ENCODE measurements at regions not wholly inside any gene's neighbourhood (a gene's known extent, or its start where the extent isn't known, plus 50 kb on each side); places are given as distances from the start of the nearest gene placed in this dataset.

DNA sequence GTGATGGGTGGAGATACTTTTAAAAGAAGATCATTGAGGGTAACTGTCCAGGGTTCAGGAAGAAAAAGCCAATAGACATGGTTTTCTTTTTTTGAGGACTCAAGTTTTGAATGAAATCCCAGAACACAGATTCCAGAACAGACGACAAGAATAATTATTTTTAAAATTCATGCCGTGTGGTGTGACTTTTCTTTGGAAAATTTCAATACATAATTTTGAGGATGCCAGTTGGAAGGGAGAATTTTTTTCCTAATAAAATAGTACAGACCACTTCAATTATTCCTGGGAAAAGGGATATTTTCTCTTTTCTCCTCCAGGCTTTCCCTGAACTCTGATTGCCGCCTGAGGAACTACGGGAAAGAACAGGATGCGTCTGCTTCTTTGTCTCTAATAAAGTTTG is 951.4 kb downstream of the KCNMA1 start:
- no peaks in the 10 kb centered on the region for H3K4me1 ChIP-seq (ENCODE audit: control insufficient read depth in 4 of 4, insufficient read depth in 4 of 4, low read length in 3 of 4)
- no peaks in the 10 kb centered on the region for H3K36me3 ChIP-seq (ENCODE audit: control insufficient read depth in 4 of 4, insufficient read depth in 3 of 4, low read depth in 1 of 4, low read length in 3 of 4)
- H3K4me3 ChIP-seq (ENCODE audit: low read depth in 1 of 3, low read length in 3 of 3) = no peak overlapping the region
- peaks cover 0 to 6% (median 2%) of the 10 kb centered on the region in 4 donors for H3K9me3 ChIP-seq (ENCODE audit: control insufficient read depth in 4 of 4, low read length in 3 of 4)
- DNase-seq (ENCODE audit: low spot score) = no peak
- 79% methylated on average over 5 of the region's 5 CpGs for WGBS
- no peaks in the 10 kb centered on the region for H3K27me3 ChIP-seq (ENCODE audit: control insufficient read depth in 4 of 4, insufficient read depth in 4 of 4, low read length in 3 of 4)
- no peak overlapping the region for H3K27ac ChIP-seq (ENCODE audit: low read depth in 1 of 2, low read length in 2 of 2)
- TF ChIP-seq YY1 (IDR thresholded peaks at IDR 0.05) = no peak
- no peak for TF ChIP-seq EGR1 (IDR thresholded peaks at IDR 0.05; ENCODE audit: low read depth in 2 of 2)
- TF ChIP-seq RXRA (IDR thresholded peaks at IDR 0.05) = no peak
- no peak for TF ChIP-seq HNF4A (conservative IDR thresholded peaks at IDR 0.05)
- TF ChIP-seq FOXA2 (IDR thresholded peaks at IDR 0.05) = no peak
- no peak overlapping the region for H3K9ac ChIP-seq (ENCODE audit: low read depth in 1 of 2, low read length in 2 of 2)

GRCh38 chr10:76684968-76685367 is 952.6 kb downstream of the KCNMA1 start:
- Histone ChIP-seq H3K9me3 (ENCODE audit: control insufficient read depth in 4 of 4, low read length in 3 of 4) (peaks cover 0 to 6% (median 2%) of the 10 kb centered on the region in 4 donors), H3K36me3 (ENCODE audit: control insufficient read depth in 4 of 4, insufficient read depth in 3 of 4, low read depth in 1 of 4, low read length in 3 of 4) (no peaks in the 10 kb centered on the region), H3K4me1 (ENCODE audit: control insufficient read depth in 4 of 4, insufficient read depth in 4 of 4, low read length in 3 of 4) (no peaks in the 10 kb centered on the region), H3K9ac (ENCODE audit: low read depth in 1 of 2, low read length in 2 of 2) (no peak overlapping the region), H3K27me3 (ENCODE audit: control insufficient read depth in 4 of 4, insufficient read depth in 4 of 4, low read length in 3 of 4) (no peaks in the 10 kb centered on the region), H3K27ac (ENCODE audit: low read depth in 1 of 2, low read length in 2 of 2) (no peak overlapping the region), H3K4me3 (ENCODE audit: low read depth in 1 of 3, low read length in 3 of 3) (no peak overlapping the region)
- DNase-seq (ENCODE audit: low spot score) = no peak
- WGBS = 83% methylated on average over 5 of the region's 5 CpGs
- TF ChIP-seq FOXA1 (IDR thresholded peaks at IDR 0.05) (no peak), HNF4G (IDR thresholded peaks at IDR 0.05) (no peak), TAF1 (conservative IDR thresholded peaks at IDR 0.05) (no peak), RAD21 (IDR thresholded peaks at IDR 0.05) (no peak), RXRA (IDR thresholded peaks at IDR 0.05) (no peak), ZBTB33 (IDR thresholded peaks at IDR 0.05) (no peak), GABPA (IDR thresholded peaks at IDR 0.05 in 1 of 2, conservative IDR thresholded peaks at IDR 0.05 in 1 of 2) (no peak), CTCF (IDR thresholded peaks at IDR 0.05; ENCODE audit: low read depth, low read length, missing input control) (no peak), SP1 (IDR thresholded peaks at IDR 0.05) (no peak), MAX (IDR thresholded peaks at IDR 0.05) (no peak), JUND (IDR thresholded peaks at IDR 0.05) (no peak), FOXA2 (IDR thresholded peaks at IDR 0.05) (no peak), EGR1 (IDR thresholded peaks at IDR 0.05; ENCODE audit: low read depth in 2 of 2) (no peak), HNF4A (conservative IDR thresholded peaks at IDR 0.05) (no peak), NR2F2 (IDR thresholded peaks at IDR 0.05) (no peak), YY1 (IDR thresholded peaks at IDR 0.05) (no peak)
- TF ChIP-seq, protein P1, sequence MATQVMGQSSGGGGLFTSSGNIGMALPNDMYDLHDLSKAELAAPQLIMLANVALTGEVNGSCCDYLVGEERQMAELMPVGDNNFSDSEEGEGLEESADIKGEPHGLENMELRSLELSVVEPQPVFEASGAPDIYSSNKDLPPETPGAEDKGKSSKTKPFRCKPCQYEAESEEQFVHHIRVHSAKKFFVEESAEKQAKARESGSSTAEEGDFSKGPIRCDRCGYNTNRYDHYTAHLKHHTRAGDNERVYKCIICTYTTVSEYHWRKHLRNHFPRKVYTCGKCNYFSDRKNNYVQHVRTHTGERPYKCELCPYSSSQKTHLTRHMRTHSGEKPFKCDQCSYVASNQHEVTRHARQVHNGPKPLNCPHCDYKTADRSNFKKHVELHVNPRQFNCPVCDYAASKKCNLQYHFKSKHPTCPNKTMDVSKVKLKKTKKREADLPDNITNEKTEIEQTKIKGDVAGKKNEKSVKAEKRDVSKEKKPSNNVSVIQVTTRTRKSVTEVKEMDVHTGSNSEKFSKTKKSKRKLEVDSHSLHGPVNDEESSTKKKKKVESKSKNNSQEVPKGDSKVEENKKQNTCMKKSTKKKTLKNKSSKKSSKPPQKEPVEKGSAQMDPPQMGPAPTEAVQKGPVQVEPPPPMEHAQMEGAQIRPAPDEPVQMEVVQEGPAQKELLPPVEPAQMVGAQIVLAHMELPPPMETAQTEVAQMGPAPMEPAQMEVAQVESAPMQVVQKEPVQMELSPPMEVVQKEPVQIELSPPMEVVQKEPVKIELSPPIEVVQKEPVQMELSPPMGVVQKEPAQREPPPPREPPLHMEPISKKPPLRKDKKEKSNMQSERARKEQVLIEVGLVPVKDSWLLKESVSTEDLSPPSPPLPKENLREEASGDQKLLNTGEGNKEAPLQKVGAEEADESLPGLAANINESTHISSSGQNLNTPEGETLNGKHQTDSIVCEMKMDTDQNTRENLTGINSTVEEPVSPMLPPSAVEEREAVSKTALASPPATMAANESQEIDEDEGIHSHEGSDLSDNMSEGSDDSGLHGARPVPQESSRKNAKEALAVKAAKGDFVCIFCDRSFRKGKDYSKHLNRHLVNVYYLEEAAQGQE (IDR thresholded peaks at IDR 0.05) = no peak
- TF ChIP-seq, protein P2, sequence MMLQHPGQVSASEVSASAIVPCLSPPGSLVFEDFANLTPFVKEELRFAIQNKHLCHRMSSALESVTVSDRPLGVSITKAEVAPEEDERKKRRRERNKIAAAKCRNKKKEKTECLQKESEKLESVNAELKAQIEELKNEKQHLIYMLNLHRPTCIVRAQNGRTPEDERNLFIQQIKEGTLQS (IDR thresholded peaks at IDR 0.05) = no peak
